ENCODE measurements at regions not wholly inside any gene's neighbourhood (a gene's known extent, or its start where the extent isn't known, plus 50 kb on each side); places are given as distances from the start of the nearest gene placed in this dataset.

GRCh38 chrX:150092549-150092948 lies 154.3 kb upstream of the EOLA2 start:
- DNase-seq (ENCODE audit: low read depth in 1 of 2, low spot score in 1 of 2) = no peak
- H3K27me3 ChIP-seq (ENCODE audit: insufficient read depth, poor library complexity, severe bottlenecking) = no peaks in the 10 kb centered on the region

GRCh38 chrX:150094375-150094774 lies 156.1 kb upstream of the EOLA2 start:
- TF ChIP-seq POLR2AphosphoS5 (IDR thresholded peaks at IDR 0.05; ENCODE audit: low read depth) (no peak), SPI1 (IDR thresholded peaks at IDR 0.05; ENCODE audit: borderline replicate concordance, low read depth) (no peak), GABPA (IDR thresholded peaks at IDR 0.05; ENCODE audit: low read depth) (no peak), REST (IDR thresholded peaks at IDR 0.05; ENCODE audit: insufficient replicate concordance, low read depth) (no peak), CTCF (IDR thresholded peaks at IDR 0.05; ENCODE audit: insufficient read depth, low read length) (no peak)
- no peak for DNase-seq (ENCODE audit: low read depth in 1 of 2, low spot score in 1 of 2)
- Histone ChIP-seq H3K4me3 (replicated peaks; ENCODE audit: insufficient read depth, low read length) (no peak overlapping the region), H3K27me3 (ENCODE audit: insufficient read depth, poor library complexity, severe bottlenecking) (no peaks in the 10 kb centered on the region), H3K27ac (replicated peaks) (no peak overlapping the region)

More at GRCh38 chrX:150092549-150092948, 154.3 kb upstream of the EOLA2 start:
- H3K27ac ChIP-seq (replicated peaks) = no peak overlapping the region
- TF ChIP-seq CTCF (IDR thresholded peaks at IDR 0.05; ENCODE audit: insufficient read depth, low read length) (no peak), GABPA (IDR thresholded peaks at IDR 0.05; ENCODE audit: low read depth) (no peak), REST (IDR thresholded peaks at IDR 0.05; ENCODE audit: insufficient replicate concordance, low read depth) (no peak), POLR2AphosphoS5 (IDR thresholded peaks at IDR 0.05; ENCODE audit: low read depth) (no peak), SPI1 (IDR thresholded peaks at IDR 0.05; ENCODE audit: borderline replicate concordance, low read depth) (no peak)
- H3K4me3 ChIP-seq (replicated peaks; ENCODE audit: insufficient read depth, low read length) = no peak overlapping the region

- H3K4me3 ChIP-seq (replicated peaks; ENCODE audit: insufficient read depth, low read length) = no peak overlapping the region
These were observed 156.7 kb upstream of the EOLA2 start for GRCh38 chrX:150094996-150095395.

More at GRCh38 chrX:150094996-150095395, 156.7 kb upstream of the EOLA2 start:
- Histone ChIP-seq H3K27ac (replicated peaks) (no peak overlapping the region), H3K27me3 (ENCODE audit: insufficient read depth, poor library complexity, severe bottlenecking) (no peaks in the 10 kb centered on the region)
- TF ChIP-seq CTCF (IDR thresholded peaks at IDR 0.05; ENCODE audit: insufficient read depth, low read length) (no peak), REST (IDR thresholded peaks at IDR 0.05; ENCODE audit: insufficient replicate concordance, low read depth) (no peak), SPI1 (IDR thresholded peaks at IDR 0.05; ENCODE audit: borderline replicate concordance, low read depth) (no peak), GABPA (IDR thresholded peaks at IDR 0.05; ENCODE audit: low read depth) (no peak), POLR2AphosphoS5 (IDR thresholded peaks at IDR 0.05; ENCODE audit: low read depth) (no peak)
- DNase-seq (ENCODE audit: low read depth in 1 of 2, low spot score in 1 of 2) = no peak
